ENCODE measurements at regions not wholly inside any gene's neighbourhood (a gene's known extent, or its start where the extent isn't known, plus 50 kb on each side); places are given as distances from the start of the nearest gene placed in this dataset.

DNA sequence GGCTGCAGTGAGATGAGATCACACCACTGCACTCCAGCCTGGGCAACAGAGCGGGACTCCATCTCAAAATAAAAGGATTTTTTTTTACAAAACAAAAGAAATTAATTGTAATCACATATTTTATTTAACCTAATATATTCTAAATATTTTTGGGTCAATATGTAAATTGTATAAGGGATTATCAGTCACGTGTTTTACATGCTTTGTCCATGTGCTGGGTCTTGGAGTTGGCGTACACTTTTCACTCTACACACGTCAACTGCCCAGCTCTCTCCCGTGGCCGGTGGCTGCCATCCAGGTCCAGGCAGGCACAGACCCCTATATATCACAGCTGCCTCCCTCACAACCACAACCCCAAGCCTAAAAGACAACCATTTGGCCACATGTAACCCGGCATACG lies 68.1 kb downstream of the RBFOX3 start:
- no TSS peak for BruUV-seq (replicated peaks)
- Mint-ChIP-seq H3K4me3 (ENCODE audit: unreplicated experiment) (no peak overlapping the region), H3K36me3 (ENCODE audit: insufficient read depth, unreplicated experiment) (no peaks in the 10 kb centered on the region), H3K27ac (ENCODE audit: unreplicated experiment) (no peak overlapping the region), H3K4me1 (ENCODE audit: low read depth, unreplicated experiment) (no peaks in the 10 kb centered on the region), H3K9me3 (ENCODE audit: unreplicated experiment) (no peaks in the 10 kb centered on the region), H3K27me3 (ENCODE audit: insufficient read depth, unreplicated experiment) (peaks cover 22% of the 10 kb centered on the region)
- intact Hi-C loops (cut with micrococcal nuclease; ENCODE audit: unreplicated experiment) = no loop called here
- no peaks in the 10 kb centered on the region for H3K9me3 ChIP-seq
- no peaks in the 10 kb centered on the region for H3K4me1 ChIP-seq
- H3K36me3 ChIP-seq (ENCODE audit: control insufficient read depth, insufficient read depth, low read length) = no peaks in the 10 kb centered on the region
- ChIA-PET POLR2A (no interaction called here), CTCF (interaction anchor here (0.5 kb wide), 1 partner anchor 116 kb away, joined by 6 read pairs; no protein-coding TSS in a partner anchor)
- H3K4me3 ChIP-seq (ENCODE audit: low read depth, low read length) = no peak overlapping the region
- peaks cover 1% of the 10 kb centered on the region; the same call in 1 of the 2 replicates for H3K27me3 ChIP-seq (replicated peaks; ENCODE audit: control insufficient read depth, insufficient read depth, low read length)
- no peak for TF ChIP-seq CTCF (IDR thresholded peaks at IDR 0.05; ENCODE audit: insufficient read depth in 1 of 2, low read depth in 1 of 2, low read length in 1 of 2, severe bottlenecking in 1 of 2, unreplicated experiment in 1 of 2)
- no peak for DNase-seq

DNA sequence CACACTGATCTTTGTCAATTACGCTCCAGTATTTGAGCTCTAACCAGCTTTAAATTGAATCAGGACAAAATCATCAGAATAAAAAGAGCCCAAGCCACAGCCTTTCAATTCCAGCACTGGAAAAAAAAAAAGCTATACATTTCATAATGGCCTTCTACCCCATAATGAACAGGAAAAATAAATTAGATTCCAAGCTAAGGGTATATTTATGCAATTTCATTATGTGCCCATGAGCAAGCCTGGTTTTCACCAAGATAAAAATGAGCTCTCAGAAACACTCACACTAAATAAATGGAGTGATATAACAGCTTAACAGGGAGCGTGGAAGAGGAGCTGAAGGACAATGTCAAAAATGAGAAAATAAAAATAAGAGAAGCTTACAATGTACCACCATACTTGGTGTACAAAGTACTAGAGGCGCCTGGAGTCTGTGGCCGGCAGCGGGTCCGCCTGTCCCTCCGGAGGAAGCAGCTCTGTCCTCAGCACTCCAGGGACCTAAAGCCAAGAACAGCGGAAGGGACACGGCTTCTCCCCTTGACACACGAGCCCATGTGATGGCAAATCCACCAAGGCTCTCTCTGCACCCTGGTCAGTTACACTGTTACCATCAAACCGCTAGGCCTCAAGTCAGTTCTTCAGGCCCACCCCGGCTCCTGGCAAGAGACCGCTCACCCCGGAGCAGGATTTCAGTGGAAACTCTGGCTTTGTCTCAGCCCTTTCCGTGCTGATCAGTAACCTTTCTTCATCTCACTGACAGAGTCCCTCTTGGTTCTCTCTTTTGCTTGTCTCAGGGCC lies 69.6 kb downstream of the RBFOX3 start:
- H3K27ac Mint-ChIP-seq (ENCODE audit: unreplicated experiment) = no peak overlapping the region
- intact Hi-C loops (cut with micrococcal nuclease; ENCODE audit: unreplicated experiment) = no loop called here
- H3K36me3 Mint-ChIP-seq (ENCODE audit: insufficient read depth, unreplicated experiment) = no peaks in the 10 kb centered on the region
- H3K4me1 ChIP-seq = no peaks in the 10 kb centered on the region
- no peak for TF ChIP-seq CTCF (IDR thresholded peaks at IDR 0.05; ENCODE audit: insufficient read depth in 1 of 2, low read depth in 1 of 2, low read length in 1 of 2, severe bottlenecking in 1 of 2, unreplicated experiment in 1 of 2)
- H3K4me3 ChIP-seq (ENCODE audit: low read depth, low read length) = no peak overlapping the region
- H3K9me3 Mint-ChIP-seq (ENCODE audit: unreplicated experiment) = no peaks in the 10 kb centered on the region
- peaks cover 23% of the 10 kb centered on the region for H3K27me3 Mint-ChIP-seq (ENCODE audit: insufficient read depth, unreplicated experiment)
- no TSS peak for BruUV-seq (replicated peaks)
- peaks cover under 1% of the 10 kb centered on the region; the same call in 1 of the 2 replicates for H3K27me3 ChIP-seq (replicated peaks; ENCODE audit: control insufficient read depth, insufficient read depth, low read length)
- H3K4me3 Mint-ChIP-seq (ENCODE audit: unreplicated experiment) = no peak overlapping the region
- DNase-seq = no peak
- no peaks in the 10 kb centered on the region for H3K4me1 Mint-ChIP-seq (ENCODE audit: low read depth, unreplicated experiment)
- POLR2A ChIA-PET = no interaction called here
- H3K9me3 ChIP-seq = no peaks in the 10 kb centered on the region
- no peaks in the 10 kb centered on the region for H3K36me3 ChIP-seq (ENCODE audit: control insufficient read depth, insufficient read depth, low read length)
- CTCF ChIA-PET = interaction anchor here (0.6 to 0.7 kb wide), 2 partner anchors 148 to 499 kb away, joined by 3 read pairs; no protein-coding TSS in a partner anchor

DNA sequence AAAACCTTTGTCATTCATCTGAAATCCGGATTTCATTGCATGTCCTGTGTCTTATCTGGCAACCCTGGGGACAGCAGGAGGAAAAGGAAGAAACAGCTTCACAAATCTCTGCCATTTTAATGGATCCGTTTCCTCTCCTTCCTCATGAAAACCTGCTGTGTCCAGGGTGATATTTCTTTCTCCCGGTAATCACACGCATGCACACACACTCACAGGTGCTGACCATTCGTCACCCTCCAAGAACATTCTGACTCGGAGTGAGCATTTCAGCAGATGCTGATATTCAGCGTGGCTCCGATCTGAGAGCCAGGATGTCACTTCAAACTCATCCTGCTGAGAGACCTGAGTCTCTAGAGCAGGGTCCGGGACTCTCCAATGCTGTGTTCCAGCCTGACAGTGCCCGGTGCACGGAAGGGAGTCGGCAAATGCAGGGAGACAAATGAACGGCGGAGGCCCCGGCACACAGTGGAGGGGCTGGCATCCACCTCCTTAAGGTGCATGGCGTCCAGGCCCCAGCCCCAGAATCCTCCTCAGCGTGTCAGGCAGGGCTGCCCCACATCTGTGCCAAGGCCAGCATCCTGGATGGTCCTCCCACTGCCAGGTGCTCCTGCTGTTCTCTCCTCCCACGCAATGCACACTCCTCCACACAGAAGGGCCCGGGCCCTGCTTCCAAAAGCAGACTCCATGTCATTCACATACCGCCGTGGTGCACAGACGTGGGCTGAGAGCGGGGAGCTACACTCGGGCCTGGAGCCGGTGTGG lies 70.7 kb downstream of the RBFOX3 start:
- CTCF ChIA-PET = interaction anchor here (0.6 kb wide), 1 partner anchor 139 kb away, joined by 3 read pairs; no protein-coding TSS in a partner anchor
- POLR2A ChIA-PET = no interaction called here
- H3K27me3 Mint-ChIP-seq (ENCODE audit: insufficient read depth, unreplicated experiment) = peaks cover 13% of the 10 kb centered on the region

More for the DNA sequence above, 70.7 kb downstream of the RBFOX3 start:
- TF ChIP-seq CTCF (IDR thresholded peaks at IDR 0.05; ENCODE audit: insufficient read depth in 1 of 2, low read depth in 1 of 2, low read length in 1 of 2, severe bottlenecking in 1 of 2, unreplicated experiment in 1 of 2) = no peak
- no peaks in the 10 kb centered on the region for H3K9me3 ChIP-seq
- no peak overlapping the region for H3K4me3 ChIP-seq (ENCODE audit: low read depth, low read length)
- Mint-ChIP-seq H3K4me3 (ENCODE audit: unreplicated experiment) (no peak overlapping the region), H3K27ac (ENCODE audit: unreplicated experiment) (no peak overlapping the region), H3K36me3 (ENCODE audit: insufficient read depth, unreplicated experiment) (no peaks in the 10 kb centered on the region), H3K9me3 (ENCODE audit: unreplicated experiment) (no peaks in the 10 kb centered on the region), H3K4me1 (ENCODE audit: low read depth, unreplicated experiment) (no peaks in the 10 kb centered on the region)
- no peaks in the 10 kb centered on the region; the same call in 1 of the 2 replicates for H3K27me3 ChIP-seq (replicated peaks; ENCODE audit: control insufficient read depth, insufficient read depth, low read length)
- intact Hi-C loops (cut with micrococcal nuclease; ENCODE audit: unreplicated experiment) = no loop called here
- no peaks in the 10 kb centered on the region for H3K4me1 ChIP-seq
- no peaks in the 10 kb centered on the region for H3K36me3 ChIP-seq (ENCODE audit: control insufficient read depth, insufficient read depth, low read length)
- BruUV-seq (replicated peaks) = no TSS peak
- DNase-seq = no peak

Data from Caco-2 (cell line).